GM19463 (cell line): ENCODE measurements at regions not wholly inside any gene's neighbourhood (a gene's known extent, or its start where the extent isn't known, plus 50 kb on each side); places are given as distances from the start of the nearest gene placed in this dataset.

Experiments used
- ATAC-seq: cut with Tn5 transposase; IDR thresholded peaks from one replicate; pipeline ENCODE4 v1.9.1; 2021; ENCODE audit warnings: mild to moderate bottlenecking, moderate library complexity; ENCODE audit not compliant: unreplicated experiment

DNA sequence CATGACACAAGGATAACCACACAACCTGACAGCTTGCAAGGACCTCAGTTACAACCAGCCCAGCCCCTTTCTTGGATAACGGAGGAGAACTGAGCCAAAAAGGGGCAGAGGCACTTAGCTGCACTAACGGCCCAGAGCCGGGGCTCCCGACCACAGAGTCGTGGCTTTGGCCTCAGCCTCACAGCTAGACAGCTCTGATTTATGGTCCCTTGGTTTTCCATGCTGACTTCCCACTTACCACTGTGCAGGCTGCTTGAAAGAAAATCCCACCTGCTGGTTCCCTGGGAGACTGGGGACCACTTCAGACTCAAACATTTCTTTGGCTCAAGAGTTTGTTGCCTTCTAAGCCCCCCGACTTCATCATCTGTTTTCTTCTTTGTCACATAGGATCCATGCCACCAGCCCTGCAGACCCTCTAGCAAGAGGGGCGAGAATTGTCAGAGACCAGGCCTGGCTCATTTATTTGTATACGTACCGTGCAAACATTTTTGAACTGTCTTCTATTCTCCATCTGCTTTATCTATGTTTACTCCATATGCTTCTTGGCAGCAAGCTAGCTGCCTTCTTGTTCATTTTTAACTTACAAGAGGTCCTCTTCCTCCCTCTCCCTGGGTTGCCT, 352.6 kb upstream of the MYT1L start:
- ATAC-seq: no peak

DNA sequence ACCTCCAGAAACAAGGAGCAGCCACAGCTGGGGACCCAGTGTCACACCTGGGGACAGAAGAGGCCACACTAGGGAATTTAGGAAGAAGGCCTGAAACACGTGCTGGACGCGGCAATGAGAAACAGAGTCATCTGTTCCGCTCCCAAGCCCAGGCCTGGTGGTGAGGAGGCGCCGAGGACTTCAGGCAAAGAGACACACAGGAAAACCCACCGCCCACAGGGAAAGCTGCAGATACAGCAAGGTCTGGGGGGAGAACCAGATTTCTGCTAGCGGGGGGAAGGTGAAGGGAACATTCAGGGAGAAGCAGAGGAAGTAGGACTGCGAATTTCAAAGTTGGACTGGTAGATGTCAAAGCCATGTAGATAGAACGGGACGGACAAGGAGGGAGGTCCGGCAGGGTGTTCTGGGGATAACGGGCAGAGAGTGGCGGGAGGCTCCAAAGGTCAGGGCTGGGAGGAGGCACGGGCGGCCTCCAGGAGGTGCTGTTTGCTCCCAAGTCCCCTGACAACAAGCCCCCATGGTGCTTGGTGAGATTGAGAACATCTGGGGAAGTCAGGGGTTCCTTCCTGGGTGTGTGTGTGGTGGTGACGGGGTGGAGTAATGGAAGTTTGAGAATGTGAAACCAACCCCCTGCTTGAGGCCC, 351.7 kb upstream of the MYT1L start:
- no peak for ATAC-seq

DNA sequence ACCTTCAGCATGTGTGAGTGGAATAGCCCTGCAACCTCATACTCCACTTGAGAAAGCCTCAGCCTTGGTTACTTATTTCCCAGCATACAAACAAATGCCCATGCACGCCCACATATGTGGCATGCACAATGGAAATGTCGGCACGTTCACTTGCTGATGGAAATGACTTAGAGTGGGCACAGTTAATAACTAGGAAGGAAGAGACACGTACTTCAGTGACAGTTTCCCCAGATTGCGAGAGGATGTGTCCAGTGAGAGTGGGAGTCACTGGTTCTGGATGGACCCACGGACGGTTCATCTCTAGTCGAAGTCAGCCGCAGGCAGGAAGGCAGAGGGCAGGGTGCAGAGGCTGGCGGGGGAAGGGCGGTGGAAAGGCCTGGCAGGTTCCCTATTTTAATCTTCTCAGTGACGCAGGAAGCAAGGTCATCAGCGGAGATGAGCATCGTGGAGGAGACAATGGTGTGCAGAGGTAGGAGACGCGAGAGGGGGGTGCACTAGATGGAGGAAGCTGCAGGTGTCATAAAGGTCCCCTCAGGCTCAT, 350.7 kb upstream of the MYT1L start:
- no peak for ATAC-seq

DNA sequence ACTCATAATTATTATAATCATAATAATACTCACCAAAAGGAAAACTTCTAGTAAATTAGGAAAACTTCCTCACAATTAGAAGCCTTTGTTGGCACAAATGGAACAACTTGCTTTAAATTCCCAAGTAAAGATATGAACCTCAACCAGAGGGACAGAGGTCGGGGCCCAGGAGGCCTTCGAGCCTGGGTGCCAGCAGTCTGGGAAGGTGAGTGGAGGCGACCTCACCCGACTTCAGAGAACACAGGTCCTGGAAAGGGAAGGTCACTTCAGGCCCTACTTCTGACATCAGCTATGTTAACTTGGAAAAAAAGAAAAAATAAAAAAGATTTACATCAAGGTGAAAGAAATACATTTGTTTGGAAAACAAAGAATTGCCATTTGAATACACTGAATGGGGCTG, 350.0 kb upstream of the MYT1L start:
- no peak for ATAC-seq

DNA sequence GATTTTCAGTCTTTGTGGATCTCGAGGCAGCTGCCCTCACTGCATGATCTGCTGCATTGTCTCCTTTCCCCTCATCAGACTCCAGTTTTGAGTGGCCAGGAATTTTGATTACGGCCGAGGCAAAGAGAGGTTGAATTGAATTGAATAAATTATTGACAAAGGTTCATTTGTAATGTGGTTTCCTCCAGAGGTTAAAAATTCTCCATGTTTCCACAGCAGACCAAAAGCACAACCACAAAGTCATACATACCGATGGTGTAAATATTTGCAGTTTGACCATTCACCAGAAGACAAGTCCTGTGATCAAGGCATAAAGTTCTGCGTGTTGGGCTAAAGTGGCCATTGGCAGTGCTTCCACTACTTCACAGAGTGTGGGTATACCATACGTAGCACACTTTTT, 343.8 kb upstream of the MYT1L start:
- ATAC-seq: no peak

DNA sequence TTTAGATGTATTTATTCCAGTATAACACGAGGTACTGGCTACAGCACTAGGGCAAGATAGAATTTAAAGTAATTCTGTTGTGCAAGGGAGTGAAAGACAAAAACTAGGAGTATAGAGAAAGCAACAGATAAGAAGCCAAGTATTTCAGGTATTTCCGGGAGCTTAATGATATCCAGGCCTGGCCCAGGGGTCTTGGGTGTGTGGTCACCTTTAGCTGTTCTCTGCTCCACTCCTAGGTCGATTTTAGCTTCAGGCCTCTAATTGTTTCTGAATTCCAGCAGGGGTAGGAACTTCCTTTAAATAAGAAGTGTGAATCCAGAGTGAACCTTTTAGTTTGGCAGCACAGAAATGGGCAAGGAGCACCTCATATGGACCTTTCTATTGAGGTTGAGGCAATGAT, 342.3 kb upstream of the MYT1L start:
- ATAC-seq: no peak

DNA sequence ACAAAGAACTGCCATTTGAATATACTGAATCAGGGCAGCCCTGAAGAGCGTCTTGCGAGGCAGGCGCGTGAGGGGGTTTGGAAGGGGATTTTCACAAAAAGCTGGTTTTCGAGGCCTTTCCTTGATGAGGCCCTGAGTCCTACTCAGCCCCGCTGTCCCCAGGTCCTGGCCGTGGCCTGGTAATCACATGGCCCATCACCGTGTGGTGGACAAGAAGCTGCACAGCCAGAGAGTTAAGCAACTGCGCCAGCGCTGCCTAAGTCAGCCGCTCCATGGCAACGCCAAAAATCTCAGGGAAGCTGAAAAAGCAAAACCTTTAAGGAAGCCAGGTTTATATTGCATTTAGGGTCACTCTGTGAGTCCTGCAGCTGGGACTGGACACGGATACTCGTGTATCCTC, 341.2 kb upstream of the MYT1L start:
- ATAC-seq: no peak

DNA sequence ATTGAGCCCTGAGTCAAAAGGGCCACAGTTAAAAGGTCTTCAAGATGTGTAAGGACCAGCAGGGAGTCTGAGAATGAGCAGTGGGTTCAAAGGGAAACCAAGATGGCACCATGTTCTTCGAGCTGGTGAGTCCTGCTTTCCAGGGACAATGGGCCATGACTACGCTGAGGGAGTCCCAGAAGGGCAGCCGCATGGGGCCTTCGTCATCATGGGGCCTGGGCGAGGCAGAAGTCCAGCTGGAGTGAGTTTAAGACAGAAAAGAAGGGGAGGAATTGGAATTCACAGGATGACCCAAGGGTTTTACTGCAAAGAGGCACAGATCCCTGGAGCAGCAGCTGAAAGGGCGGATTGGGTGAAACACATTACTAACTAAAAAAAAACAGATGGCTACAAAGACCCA, 340.8 kb upstream of the MYT1L start:
- ATAC-seq: no peak

DNA sequence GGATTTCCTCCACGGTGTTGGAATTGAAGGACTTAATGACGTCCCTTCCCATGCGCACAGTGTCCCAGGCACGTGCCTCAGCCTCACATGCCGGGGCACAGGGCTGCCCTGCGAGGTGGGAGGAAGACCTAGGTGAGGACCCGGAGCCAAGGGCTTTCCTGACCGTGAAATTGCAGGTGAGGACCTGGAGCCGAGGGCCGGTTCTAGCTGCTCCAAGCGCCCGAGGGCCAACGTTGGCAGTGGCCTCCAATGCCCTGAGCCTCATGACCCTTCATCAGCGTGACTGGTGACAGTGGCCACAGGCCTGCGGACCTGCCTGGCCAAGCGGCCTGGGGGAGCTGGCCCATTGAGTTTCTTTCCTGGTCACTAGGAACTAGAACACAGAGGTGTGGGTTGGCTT, 338.2 kb upstream of the MYT1L start:
- ATAC-seq: no peak

DNA sequence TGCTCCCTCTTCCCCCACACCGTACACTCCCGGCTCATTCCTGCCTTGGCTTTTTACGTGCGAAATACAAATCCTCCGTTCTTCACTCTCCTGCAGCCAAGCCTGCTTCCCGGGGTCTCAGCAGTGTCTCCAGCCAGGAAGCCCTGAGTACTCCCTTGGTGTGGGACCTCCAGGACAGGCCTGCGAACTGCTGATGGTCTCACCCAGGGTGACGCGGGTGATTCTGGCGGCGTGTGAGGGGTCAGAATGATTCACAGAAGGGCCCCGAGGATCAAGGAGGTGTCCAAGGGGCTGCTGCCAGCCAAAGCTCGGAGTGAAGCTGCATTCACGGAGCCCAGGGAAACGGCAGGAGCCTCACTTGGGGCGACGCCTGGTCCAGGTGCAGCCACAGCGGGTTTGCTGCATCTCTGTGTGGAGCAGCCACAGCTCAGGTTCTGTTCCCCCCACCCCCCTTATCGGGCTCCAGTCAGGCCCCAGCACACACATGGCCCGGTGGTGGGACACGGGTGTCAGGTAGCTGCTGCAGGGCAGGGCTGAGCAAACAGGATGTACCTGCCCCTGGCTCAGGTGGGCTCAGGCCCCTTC, 337.7 kb upstream of the MYT1L start:
- no peak for ATAC-seq

DNA sequence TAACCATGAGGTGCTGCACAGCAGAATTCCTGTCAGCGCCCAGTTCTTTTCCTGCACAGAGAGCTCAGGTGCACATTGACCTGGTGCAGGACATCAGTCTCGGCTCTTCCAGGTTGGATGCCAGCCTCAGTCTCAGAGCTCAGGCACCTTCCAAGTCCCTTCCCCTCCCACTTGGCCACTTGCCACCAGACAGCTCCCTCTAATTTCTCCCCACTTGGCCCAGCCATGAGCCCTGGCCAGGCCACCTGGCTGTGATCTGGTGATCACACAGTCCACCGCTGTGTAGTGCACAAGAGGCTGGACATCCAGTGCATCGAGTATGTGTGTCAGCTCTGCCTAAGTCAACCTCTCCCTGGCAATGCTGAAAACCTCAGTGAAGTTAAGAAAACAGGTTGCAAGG, 336.6 kb upstream of the MYT1L start:
- ATAC-seq: no peak

DNA sequence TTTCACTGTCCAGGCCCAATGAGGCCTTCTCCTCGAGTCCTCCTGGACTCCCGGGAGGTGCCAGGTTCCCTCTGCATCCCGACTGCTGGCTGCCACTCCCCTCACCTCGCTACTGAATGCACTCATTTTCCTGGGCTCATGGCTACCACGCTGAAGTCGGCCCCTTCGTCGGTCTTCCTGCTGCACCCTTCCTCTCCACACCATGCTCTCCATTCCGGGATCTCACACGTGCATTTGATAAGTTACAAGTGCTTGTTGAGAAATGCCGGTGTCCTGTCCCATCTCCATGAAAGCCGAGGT, 334.7 kb upstream of the MYT1L start:
- no peak for ATAC-seq

DNA sequence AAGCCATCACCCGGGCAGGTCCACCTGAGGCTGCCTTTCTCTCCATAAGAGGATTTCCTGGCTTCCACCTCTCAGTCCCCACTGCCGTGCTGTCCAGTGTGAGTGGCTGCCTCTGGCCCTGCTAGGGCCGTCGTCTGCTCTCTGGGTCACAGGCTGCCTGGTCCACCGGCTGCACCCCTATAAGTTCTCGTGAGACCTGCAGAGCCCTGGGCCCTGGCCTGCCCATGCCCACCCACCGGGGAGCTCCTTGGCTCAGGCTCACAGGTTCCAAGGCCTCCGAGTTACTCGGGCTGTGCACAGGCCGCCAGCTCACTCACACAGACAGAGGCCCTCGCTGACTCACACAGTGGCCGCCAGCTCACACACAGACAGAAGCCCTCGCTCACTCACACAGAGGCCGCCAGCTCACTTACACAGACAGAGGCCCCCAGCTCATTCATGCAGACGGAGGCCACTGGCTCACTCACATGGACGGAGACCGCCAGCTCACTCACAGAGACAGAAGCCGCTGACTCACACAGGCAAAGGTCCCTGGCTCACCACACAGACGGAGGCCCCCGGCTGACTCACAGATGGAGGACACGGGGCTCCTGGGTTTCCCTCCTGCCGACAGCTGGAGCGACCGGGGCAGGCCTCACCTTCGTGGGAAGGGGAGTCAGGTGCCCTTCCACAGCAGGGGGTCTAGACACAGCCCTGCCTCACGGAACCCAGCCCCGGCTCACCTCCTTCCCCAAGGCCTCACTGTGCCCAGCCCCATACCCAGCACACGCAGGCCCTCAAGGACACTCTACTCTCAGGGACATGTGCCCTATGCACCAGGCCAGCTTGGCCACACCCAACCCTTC, 334.1 kb upstream of the MYT1L start:
- ATAC-seq: no peak

DNA sequence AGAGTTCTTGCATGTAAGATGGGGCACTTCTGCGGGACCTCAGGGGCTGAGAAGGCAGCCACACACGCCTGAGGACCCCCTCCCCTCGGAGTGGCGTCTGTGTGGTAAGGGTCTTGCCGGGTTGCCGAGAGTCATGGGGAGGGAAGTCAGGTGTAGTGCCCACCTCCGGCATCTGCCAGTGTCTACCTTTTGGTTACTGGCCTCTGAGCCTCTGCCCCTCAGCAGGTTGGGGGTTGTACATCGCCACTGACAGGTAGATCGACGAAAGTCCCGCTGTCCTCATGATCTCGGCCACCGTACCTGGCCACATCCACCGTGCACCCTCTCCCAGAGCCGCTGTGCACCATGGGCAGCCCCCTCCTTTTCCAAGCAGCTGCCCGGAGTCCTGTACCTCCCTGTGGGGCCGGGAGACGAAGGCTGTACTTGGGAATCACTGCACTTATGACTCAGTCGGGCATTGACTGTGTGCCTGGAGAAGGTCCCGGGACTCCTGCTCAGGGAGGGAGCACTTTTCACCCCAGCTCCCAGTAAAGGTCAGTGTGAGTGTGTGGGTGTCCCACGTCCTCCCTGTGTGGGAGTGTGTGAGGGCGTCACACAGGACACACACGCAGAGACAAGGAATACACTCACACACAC, 332.4 kb upstream of the MYT1L start:
- ATAC-seq: no peak

DNA sequence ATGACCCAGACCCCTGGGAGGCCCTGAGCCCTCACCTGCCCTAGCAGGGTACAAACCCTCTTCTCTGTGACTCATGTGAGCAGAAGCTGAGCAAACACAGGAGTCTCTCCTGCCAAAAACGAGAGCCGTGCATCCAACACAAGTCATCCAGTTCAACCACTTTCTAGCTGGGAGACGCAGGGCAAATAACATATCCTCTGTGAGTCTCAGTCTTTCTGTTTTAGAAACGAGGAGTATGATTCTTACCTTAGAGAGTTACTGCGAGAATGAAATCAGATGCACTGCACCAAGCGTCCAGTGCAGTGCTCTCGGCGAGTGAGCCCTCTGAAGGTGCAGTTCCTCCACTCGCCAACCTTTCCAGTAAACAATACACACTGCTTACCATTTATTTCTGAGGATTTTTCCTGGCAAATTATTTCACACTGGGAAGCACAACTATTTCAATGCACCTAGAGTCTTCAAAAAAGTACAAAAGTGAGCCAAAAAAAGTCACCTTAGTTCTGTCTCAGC, 331.8 kb upstream of the MYT1L start:
- no peak for ATAC-seq

DNA sequence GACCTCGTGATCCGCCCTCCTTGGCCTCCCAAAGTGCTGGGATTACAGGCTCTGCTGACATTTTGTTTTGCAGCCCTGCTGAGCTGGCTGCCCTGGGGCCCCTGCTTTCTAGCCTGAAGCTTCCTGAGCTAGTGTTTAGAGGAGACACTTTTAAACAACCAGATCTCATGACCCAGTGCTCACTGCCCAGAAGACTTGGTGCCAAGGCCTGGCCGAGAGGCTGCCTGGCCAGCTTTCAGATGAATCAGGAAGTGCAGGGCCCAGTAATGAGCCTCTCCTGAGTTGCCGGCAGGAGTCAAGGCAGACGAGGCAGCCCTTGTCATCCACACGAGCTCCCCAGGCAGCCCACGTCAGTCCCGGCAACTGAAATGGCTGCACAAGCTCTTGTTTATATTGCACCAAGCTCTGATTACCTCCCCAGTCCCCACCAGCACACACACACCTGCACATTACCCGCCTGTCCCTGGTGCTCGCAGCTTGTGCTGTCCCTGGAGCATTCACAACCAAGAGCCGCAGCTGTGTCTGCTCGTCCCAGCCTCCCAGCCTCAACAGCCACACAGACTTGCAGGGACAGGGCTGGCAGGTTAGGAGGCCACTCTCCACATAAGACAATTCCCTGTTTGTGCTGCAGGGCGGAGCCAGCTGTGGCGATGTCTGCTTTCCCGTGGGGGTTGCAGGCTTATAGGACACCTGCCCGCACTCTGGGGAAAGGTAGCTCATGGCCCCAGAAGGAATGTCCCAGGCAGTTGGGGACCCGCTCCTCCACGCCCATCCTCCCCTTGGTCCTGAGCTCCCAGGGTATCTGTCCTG, 331.2 kb upstream of the MYT1L start:
- no peak for ATAC-seq

DNA sequence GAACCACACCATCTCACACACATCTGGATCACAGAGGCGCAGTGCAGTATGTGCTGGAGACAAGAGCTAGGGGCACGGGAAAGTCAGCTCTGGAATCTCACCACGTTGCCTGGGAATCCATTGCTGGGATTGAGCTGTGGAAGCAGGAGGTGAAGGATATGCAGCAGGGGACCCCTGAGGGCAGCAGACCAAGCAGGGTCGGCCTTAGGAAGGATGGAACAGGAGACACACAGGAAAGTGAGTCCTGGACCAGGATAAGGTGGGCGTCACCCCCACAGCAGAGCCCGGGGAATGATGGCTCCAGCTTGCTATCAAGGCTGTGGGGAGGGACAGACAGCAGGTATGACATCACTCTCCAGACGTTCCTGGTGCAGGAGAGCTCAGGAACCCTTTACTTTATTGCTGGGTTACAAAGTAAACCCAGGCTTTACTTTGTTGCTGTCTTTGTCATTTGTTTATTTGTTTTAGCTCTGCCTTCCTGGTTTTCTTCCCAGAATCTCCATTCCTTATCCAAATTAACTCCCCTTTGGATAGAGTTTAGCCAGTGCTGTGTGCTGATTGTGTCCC, 329.8 kb upstream of the MYT1L start:
- no peak for ATAC-seq

DNA sequence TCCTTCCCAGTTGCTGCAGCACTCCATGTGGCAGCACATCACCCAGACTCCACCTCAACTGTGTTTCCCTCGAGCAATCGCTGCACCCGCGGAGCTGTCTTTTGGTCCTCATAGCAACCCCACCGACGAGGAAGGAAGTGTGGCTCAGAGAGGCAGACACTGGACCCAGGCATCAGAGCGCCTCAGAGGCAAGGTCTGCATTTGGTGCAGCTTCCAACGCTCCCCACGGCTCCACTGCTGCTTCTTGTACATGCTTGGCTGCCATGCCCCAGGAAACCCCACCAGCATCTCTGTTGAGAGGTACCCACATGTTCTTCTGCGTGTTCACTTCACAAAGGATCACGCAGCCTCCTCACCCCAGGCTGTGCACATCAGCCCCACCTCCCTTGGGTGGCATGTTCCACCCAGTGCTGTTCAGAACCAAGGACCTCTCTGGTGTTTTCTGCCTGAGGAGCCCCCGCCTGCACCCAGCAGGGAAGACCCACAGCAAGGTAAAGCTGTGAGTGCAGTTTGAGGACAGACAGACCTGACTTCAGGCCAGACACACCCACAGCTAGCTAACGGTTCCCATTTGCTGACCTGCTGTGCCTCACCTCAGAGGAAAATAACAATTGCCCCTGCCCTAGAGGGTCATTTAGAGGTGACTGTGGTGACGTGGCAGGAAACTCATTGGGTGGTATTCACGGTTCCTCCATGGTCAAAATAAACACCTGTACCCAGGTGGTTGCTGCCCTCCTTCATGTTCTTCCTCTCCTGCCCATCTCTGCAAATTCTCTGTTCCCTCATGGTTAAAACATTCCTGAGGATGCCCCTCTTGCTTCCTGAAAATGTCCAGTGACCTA, 326.3 kb upstream of the MYT1L start:
- no peak for ATAC-seq
